ENCODE measurements at regions not wholly inside any gene's neighbourhood (a gene's known extent, or its start where the extent isn't known, plus 50 kb on each side); places are given as distances from the start of the nearest gene placed in this dataset.

GRCh38 chr7:84624927-84625326 is 430.3 kb upstream of the SEMA3A start:
- TF ChIP-seq, protein P1, sequence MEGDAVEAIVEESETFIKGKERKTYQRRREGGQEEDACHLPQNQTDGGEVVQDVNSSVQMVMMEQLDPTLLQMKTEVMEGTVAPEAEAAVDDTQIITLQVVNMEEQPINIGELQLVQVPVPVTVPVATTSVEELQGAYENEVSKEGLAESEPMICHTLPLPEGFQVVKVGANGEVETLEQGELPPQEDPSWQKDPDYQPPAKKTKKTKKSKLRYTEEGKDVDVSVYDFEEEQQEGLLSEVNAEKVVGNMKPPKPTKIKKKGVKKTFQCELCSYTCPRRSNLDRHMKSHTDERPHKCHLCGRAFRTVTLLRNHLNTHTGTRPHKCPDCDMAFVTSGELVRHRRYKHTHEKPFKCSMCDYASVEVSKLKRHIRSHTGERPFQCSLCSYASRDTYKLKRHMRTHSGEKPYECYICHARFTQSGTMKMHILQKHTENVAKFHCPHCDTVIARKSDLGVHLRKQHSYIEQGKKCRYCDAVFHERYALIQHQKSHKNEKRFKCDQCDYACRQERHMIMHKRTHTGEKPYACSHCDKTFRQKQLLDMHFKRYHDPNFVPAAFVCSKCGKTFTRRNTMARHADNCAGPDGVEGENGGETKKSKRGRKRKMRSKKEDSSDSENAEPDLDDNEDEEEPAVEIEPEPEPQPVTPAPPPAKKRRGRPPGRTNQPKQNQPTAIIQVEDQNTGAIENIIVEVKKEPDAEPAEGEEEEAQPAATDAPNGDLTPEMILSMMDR (conservative IDR thresholded peaks at IDR 0.05 in 1 of 2, IDR thresholded peaks at IDR 0.05 in 1 of 2; ENCODE audit: extremely low read depth in 1 of 2, insufficient read depth in 1 of 2, low read depth in 1 of 2, low read length in 2 of 2), result no peak
- TF ChIP-seq EZH2 (IDR thresholded peaks at IDR 0.05; ENCODE audit: borderline replicate concordance, low read length), result no peak
